ENCODE measurements at regions not wholly inside any gene's neighbourhood (a gene's known extent, or its start where the extent isn't known, plus 50 kb on each side); places are given as distances from the start of the nearest gene placed in this dataset.

GRCh38 chr1:245054105-245054504, 100.7 kb upstream of the KIF26B start:
- Histone ChIP-seq H3K4me3 (ENCODE audit: low read length) (no peak overlapping the region), H3K27me3 (ENCODE audit: control insufficient read depth, insufficient read depth, low read length) (no peaks in the 10 kb centered on the region), H3K4me1 (ENCODE audit: control insufficient read depth, insufficient read depth, low read length) (no peaks in the 10 kb centered on the region), H3K36me3 (ENCODE audit: control insufficient read depth, insufficient read depth, low read length) (no peaks in the 10 kb centered on the region), H3K9me3 (replicated peaks; ENCODE audit: control insufficient read depth, low read depth, low read length) (no peaks in the 10 kb centered on the region), H3K27ac (ENCODE audit: low read length) (no peak overlapping the region)
- 82% methylated on average over 7 of the region's 7 CpGs for WGBS (ENCODE audit: insufficient coverage)
- no peak for DNase-seq

- WGBS (ENCODE audit: insufficient coverage) = 95% methylated on average over 10 of the region's 10 CpGs
- H3K27ac ChIP-seq (ENCODE audit: low read length) = no peak overlapping the region
- no peaks in the 10 kb centered on the region for H3K27me3 ChIP-seq (ENCODE audit: control insufficient read depth, insufficient read depth, low read length)
- no peak for DNase-seq
- H3K36me3 ChIP-seq (ENCODE audit: control insufficient read depth, insufficient read depth, low read length) = no peaks in the 10 kb centered on the region
- no peaks in the 10 kb centered on the region for H3K4me1 ChIP-seq (ENCODE audit: control insufficient read depth, insufficient read depth, low read length)
- no peak overlapping the region for H3K4me3 ChIP-seq (ENCODE audit: low read length)
- H3K9me3 ChIP-seq (replicated peaks; ENCODE audit: control insufficient read depth, low read depth, low read length) = no peaks in the 10 kb centered on the region
These were observed 102.5 kb upstream of the KIF26B start for GRCh38 chr1:245052258-245052657.

- no peak overlapping the region for H3K4me3 ChIP-seq (ENCODE audit: low read length)
- no peaks in the 10 kb centered on the region for H3K36me3 ChIP-seq (ENCODE audit: control insufficient read depth, insufficient read depth, low read length)
- H3K9me3 ChIP-seq (replicated peaks; ENCODE audit: control insufficient read depth, low read depth, low read length) = no peaks in the 10 kb centered on the region
- WGBS (ENCODE audit: insufficient coverage) = 61% methylated on average over 17 of the region's 18 CpGs
- no peak for DNase-seq
- H3K27me3 ChIP-seq (ENCODE audit: control insufficient read depth, insufficient read depth, low read length) = no peaks in the 10 kb centered on the region
- H3K4me1 ChIP-seq (ENCODE audit: control insufficient read depth, insufficient read depth, low read length) = no peaks in the 10 kb centered on the region
- no peak overlapping the region for H3K27ac ChIP-seq (ENCODE audit: low read length)
These were observed 103.2 kb upstream of the KIF26B start for GRCh38 chr1:245051349-245052221.

GRCh38 chr1:245046769-245047168, 108.0 kb upstream of the KIF26B start:
- WGBS (ENCODE audit: insufficient coverage) = 70% methylated on average over 7 of the region's 11 CpGs
- H3K4me1 ChIP-seq (ENCODE audit: control insufficient read depth, insufficient read depth, low read length) = no peaks in the 10 kb centered on the region
- H3K9me3 ChIP-seq (replicated peaks; ENCODE audit: control insufficient read depth, low read depth, low read length) = no peaks in the 10 kb centered on the region
- DNase-seq = no peak
- no peaks in the 10 kb centered on the region for H3K27me3 ChIP-seq (ENCODE audit: control insufficient read depth, insufficient read depth, low read length)
- H3K36me3 ChIP-seq (ENCODE audit: control insufficient read depth, insufficient read depth, low read length) = no peaks in the 10 kb centered on the region
- H3K27ac ChIP-seq (ENCODE audit: low read length) = no peak overlapping the region
- H3K4me3 ChIP-seq (ENCODE audit: low read length) = no peak overlapping the region

- Histone ChIP-seq H3K4me1 (ENCODE audit: control insufficient read depth, insufficient read depth, low read length) (no peaks in the 10 kb centered on the region), H3K27ac (ENCODE audit: low read length) (no peak overlapping the region), H3K9me3 (replicated peaks; ENCODE audit: control insufficient read depth, low read depth, low read length) (no peaks in the 10 kb centered on the region), H3K27me3 (ENCODE audit: control insufficient read depth, insufficient read depth, low read length) (no peaks in the 10 kb centered on the region), H3K4me3 (ENCODE audit: low read length) (no peak overlapping the region), H3K36me3 (ENCODE audit: control insufficient read depth, insufficient read depth, low read length) (no peaks in the 10 kb centered on the region)
- 75% methylated on average over 6 of the region's 9 CpGs for WGBS (ENCODE audit: insufficient coverage)
- DNase-seq = no peak
These were observed 108.5 kb upstream of the KIF26B start for GRCh38 chr1:245046315-245046714.

GRCh38 chr1:245045087-245045881, 109.5 kb upstream of the KIF26B start:
- Histone ChIP-seq H3K4me1 (ENCODE audit: control insufficient read depth, insufficient read depth, low read length) (no peaks in the 10 kb centered on the region), H3K27me3 (ENCODE audit: control insufficient read depth, insufficient read depth, low read length) (no peaks in the 10 kb centered on the region), H3K36me3 (ENCODE audit: control insufficient read depth, insufficient read depth, low read length) (no peaks in the 10 kb centered on the region), H3K9me3 (replicated peaks; ENCODE audit: control insufficient read depth, low read depth, low read length) (no peaks in the 10 kb centered on the region), H3K27ac (ENCODE audit: low read length) (no peak overlapping the region), H3K4me3 (ENCODE audit: low read length) (no peak overlapping the region)
- 91% methylated on average over 5 of the region's 9 CpGs for WGBS (ENCODE audit: insufficient coverage)
- DNase-seq = peak; percentile 10

GRCh38 chr1:245043611-245043940, 111.2 kb upstream of the KIF26B start:
- WGBS (ENCODE audit: insufficient coverage) = 50% methylated on average over 3 of the region's 6 CpGs
- no peak overlapping the region for H3K4me3 ChIP-seq (ENCODE audit: low read length)
- no peak overlapping the region for H3K27ac ChIP-seq (ENCODE audit: low read length)
- no peak for DNase-seq
- H3K9me3 ChIP-seq (replicated peaks; ENCODE audit: control insufficient read depth, low read depth, low read length) = no peaks in the 10 kb centered on the region
- H3K4me1 ChIP-seq (ENCODE audit: control insufficient read depth, insufficient read depth, low read length) = no peaks in the 10 kb centered on the region
- H3K27me3 ChIP-seq (ENCODE audit: control insufficient read depth, insufficient read depth, low read length) = no peaks in the 10 kb centered on the region
- H3K36me3 ChIP-seq (ENCODE audit: control insufficient read depth, insufficient read depth, low read length) = no peaks in the 10 kb centered on the region

GRCh38 chr1:245041058-245041698, 113.6 kb upstream of the KIF26B start:
- WGBS (ENCODE audit: insufficient coverage) = 67% methylated on average over 7 of the region's 9 CpGs
- no peaks in the 10 kb centered on the region for H3K27me3 ChIP-seq (ENCODE audit: control insufficient read depth, insufficient read depth, low read length)
- H3K27ac ChIP-seq (ENCODE audit: low read length) = no peak overlapping the region

GRCh38 chr1:245039196-245039595, 115.6 kb upstream of the KIF26B start:
- Histone ChIP-seq H3K4me1 (ENCODE audit: control insufficient read depth, insufficient read depth, low read length) (no peaks in the 10 kb centered on the region), H3K4me3 (ENCODE audit: low read length) (no peak overlapping the region), H3K36me3 (ENCODE audit: control insufficient read depth, insufficient read depth, low read length) (no peaks in the 10 kb centered on the region), H3K9me3 (replicated peaks; ENCODE audit: control insufficient read depth, low read depth, low read length) (no peaks in the 10 kb centered on the region), H3K27me3 (ENCODE audit: control insufficient read depth, insufficient read depth, low read length) (no peaks in the 10 kb centered on the region), H3K27ac (ENCODE audit: low read length) (no peak overlapping the region)
- WGBS (ENCODE audit: insufficient coverage) = 71% methylated on average over 1 of the region's 3 CpGs
- no peak for DNase-seq

More at GRCh38 chr1:245041058-245041698, 113.6 kb upstream of the KIF26B start:
- no peaks in the 10 kb centered on the region for H3K4me1 ChIP-seq (ENCODE audit: control insufficient read depth, insufficient read depth, low read length)
- no peaks in the 10 kb centered on the region for H3K36me3 ChIP-seq (ENCODE audit: control insufficient read depth, insufficient read depth, low read length)
- DNase-seq = no peak
- no peak overlapping the region for H3K4me3 ChIP-seq (ENCODE audit: low read length)
- no peaks in the 10 kb centered on the region for H3K9me3 ChIP-seq (replicated peaks; ENCODE audit: control insufficient read depth, low read depth, low read length)

- H3K4me1 ChIP-seq (ENCODE audit: control insufficient read depth, insufficient read depth, low read length) = no peaks in the 10 kb centered on the region
- no peaks in the 10 kb centered on the region for H3K9me3 ChIP-seq (replicated peaks; ENCODE audit: control insufficient read depth, low read depth, low read length)
- H3K36me3 ChIP-seq (ENCODE audit: control insufficient read depth, insufficient read depth, low read length) = peaks cover 6% of the 10 kb centered on the region
- no peaks in the 10 kb centered on the region for H3K27me3 ChIP-seq (ENCODE audit: control insufficient read depth, insufficient read depth, low read length)
- DNase-seq = no peak
- WGBS (ENCODE audit: insufficient coverage) = no CpG with 5 or more reads among the region's 1 CpG
- no peak overlapping the region for H3K4me3 ChIP-seq (ENCODE audit: low read length)
- H3K27ac ChIP-seq (ENCODE audit: low read length) = no peak overlapping the region
These were observed 118.7 kb upstream of the KIF26B start for GRCh38 chr1:245036102-245036501.

Measured in muscle of leg (tissue), 3 donors.